ENCODE measurements at regions not wholly inside any gene's neighbourhood (a gene's known extent, or its start where the extent isn't known, plus 50 kb on each side); places are given as distances from the start of the nearest gene placed in this dataset.
"Not testable (repeated sequence)": the region's sequence is repeated elsewhere in the genome, so short reads cannot be mapped to it uniquely, and the experiment has no call there.

GRCh38 chr15:70379134-70379533, 281.4 kb upstream of the TLE3 start:
- Mint-ChIP-seq H3K4me1 (ENCODE audit: low read depth) (no peaks in the 10 kb centered on the region), H3K36me3 (ENCODE audit: low read depth) (no peaks in the 10 kb centered on the region), H3K9me3 (no peaks in the 10 kb centered on the region), H3K27ac (no peak overlapping the region), H3K4me3 (ENCODE audit: low read depth) (no peak overlapping the region), H3K27me3 (ENCODE audit: low read depth) (peaks cover 18% of the 10 kb centered on the region)
- intact Hi-C loops (cut with micrococcal nuclease) = no loop called here
- no peak for DNase-seq (ENCODE audit: low spot score)

- Mint-ChIP-seq H3K9me3 (no peaks in the 10 kb centered on the region), H3K27ac (no peak overlapping the region), H3K36me3 (ENCODE audit: low read depth) (no peaks in the 10 kb centered on the region), H3K4me1 (ENCODE audit: low read depth) (no peaks in the 10 kb centered on the region), H3K4me3 (ENCODE audit: low read depth) (no peak overlapping the region), H3K27me3 (ENCODE audit: low read depth) (peaks cover 20% of the 10 kb centered on the region)
- intact Hi-C loops (cut with micrococcal nuclease) = no loop called here
- DNase-seq (ENCODE audit: low spot score) = no peak
Observed at GRCh38 chr15:70378126-70379031, 280.7 kb upstream of the TLE3 start.

- H3K9me3 Mint-ChIP-seq = no peaks in the 10 kb centered on the region
- DNase-seq (ENCODE audit: low spot score) = no peak
- intact Hi-C loops (cut with micrococcal nuclease) = no loop called here
- peaks cover 27% of the 10 kb centered on the region for H3K27me3 Mint-ChIP-seq (ENCODE audit: low read depth)
- no peaks in the 10 kb centered on the region for H3K4me1 Mint-ChIP-seq (ENCODE audit: low read depth)
- H3K36me3 Mint-ChIP-seq (ENCODE audit: low read depth) = no peaks in the 10 kb centered on the region
- H3K4me3 Mint-ChIP-seq (ENCODE audit: low read depth) = no peak overlapping the region
- no peak overlapping the region for H3K27ac Mint-ChIP-seq
Observed at GRCh38 chr15:70376929-70377691, 279.4 kb upstream of the TLE3 start.

- Mint-ChIP-seq H3K4me3 (ENCODE audit: low read depth) (no peak overlapping the region), H3K27ac (no peak overlapping the region), H3K27me3 (ENCODE audit: low read depth) (peaks cover 32% of the 10 kb centered on the region), H3K4me1 (ENCODE audit: low read depth) (no peaks in the 10 kb centered on the region), H3K36me3 (ENCODE audit: low read depth) (no peaks in the 10 kb centered on the region), H3K9me3 (no peaks in the 10 kb centered on the region)
- DNase-seq (ENCODE audit: low spot score) = no peak
- intact Hi-C loops (cut with micrococcal nuclease) = no loop called here
Observed at GRCh38 chr15:70376031-70376928, 278.6 kb upstream of the TLE3 start.

- no peak overlapping the region for H3K27ac Mint-ChIP-seq
- no peak for DNase-seq (ENCODE audit: low spot score)
- H3K4me1 Mint-ChIP-seq (ENCODE audit: low read depth) = no peaks in the 10 kb centered on the region
- H3K9me3 Mint-ChIP-seq = no peaks in the 10 kb centered on the region
- H3K27me3 Mint-ChIP-seq (ENCODE audit: low read depth) = peaks cover 39% of the 10 kb centered on the region
- no peaks in the 10 kb centered on the region for H3K36me3 Mint-ChIP-seq (ENCODE audit: low read depth)
- intact Hi-C loops (cut with micrococcal nuclease) = no loop called here
- H3K4me3 Mint-ChIP-seq (ENCODE audit: low read depth) = no peak overlapping the region
Observed at GRCh38 chr15:70375586-70375985, 277.9 kb upstream of the TLE3 start.

- H3K27ac Mint-ChIP-seq = no peak overlapping the region
- H3K27me3 Mint-ChIP-seq (ENCODE audit: low read depth) = peaks cover 45% of the 10 kb centered on the region
- intact Hi-C loops (cut with micrococcal nuclease) = no loop called here
- H3K9me3 Mint-ChIP-seq = no peaks in the 10 kb centered on the region
- no peaks in the 10 kb centered on the region for H3K36me3 Mint-ChIP-seq (ENCODE audit: low read depth)
- no peak overlapping the region for H3K4me3 Mint-ChIP-seq (ENCODE audit: low read depth)
- no peaks in the 10 kb centered on the region for H3K4me1 Mint-ChIP-seq (ENCODE audit: low read depth)
- DNase-seq (ENCODE audit: low spot score) = no peak
Observed at GRCh38 chr15:70375006-70375431, 277.3 kb upstream of the TLE3 start.

GRCh38 chr15:70374096-70374495, 276.4 kb upstream of the TLE3 start:
- Mint-ChIP-seq H3K27me3 (ENCODE audit: low read depth) (peaks cover 50% of the 10 kb centered on the region), H3K4me3 (ENCODE audit: low read depth) (no peak overlapping the region), H3K27ac (no peak overlapping the region), H3K4me1 (ENCODE audit: low read depth) (no peaks in the 10 kb centered on the region), H3K36me3 (ENCODE audit: low read depth) (no peaks in the 10 kb centered on the region), H3K9me3 (no peaks in the 10 kb centered on the region)
- DNase-seq (ENCODE audit: low spot score) = no peak
- intact Hi-C loops (cut with micrococcal nuclease) = no loop called here

- not testable (repeated sequence) for DNase-seq (ENCODE audit: low spot score)
Observed at GRCh38 chr15:70373439-70373838, 275.7 kb upstream of the TLE3 start.

GRCh38 chr15:70367913-70368705, 270.4 kb upstream of the TLE3 start:
- peaks cover 68% of the 10 kb centered on the region for H3K27me3 Mint-ChIP-seq (ENCODE audit: low read depth)
- H3K36me3 Mint-ChIP-seq (ENCODE audit: low read depth); H3K27ac Mint-ChIP-seq; DNase-seq (ENCODE audit: low spot score); intact Hi-C loops (cut with micrococcal nuclease); H3K4me1 Mint-ChIP-seq (ENCODE audit: low read depth); H3K9me3 Mint-ChIP-seq; H3K4me3 Mint-ChIP-seq (ENCODE audit: low read depth): not testable (repeated sequence)

More at GRCh38 chr15:70373439-70373838, 275.7 kb upstream of the TLE3 start:
- H3K36me3 Mint-ChIP-seq (ENCODE audit: low read depth); H3K27ac Mint-ChIP-seq; H3K4me1 Mint-ChIP-seq (ENCODE audit: low read depth); H3K4me3 Mint-ChIP-seq (ENCODE audit: low read depth); H3K9me3 Mint-ChIP-seq; intact Hi-C loops (cut with micrococcal nuclease): not testable (repeated sequence)
- peaks cover 57% of the 10 kb centered on the region for H3K27me3 Mint-ChIP-seq (ENCODE audit: low read depth)

- H3K36me3 Mint-ChIP-seq (ENCODE audit: low read depth); H3K4me1 Mint-ChIP-seq (ENCODE audit: low read depth); intact Hi-C loops (cut with micrococcal nuclease); DNase-seq (ENCODE audit: low spot score); H3K9me3 Mint-ChIP-seq; H3K27ac Mint-ChIP-seq; H3K4me3 Mint-ChIP-seq (ENCODE audit: low read depth): not testable (repeated sequence)
- peaks cover 37% of the 10 kb centered on the region for H3K27me3 Mint-ChIP-seq (ENCODE audit: low read depth)
Observed at GRCh38 chr15:70364023-70364422, 266.3 kb upstream of the TLE3 start.

GRCh38 chr15:70362886-70363285, 265.2 kb upstream of the TLE3 start:
- Mint-ChIP-seq H3K4me3 (ENCODE audit: low read depth) (no peak overlapping the region), H3K36me3 (ENCODE audit: low read depth) (no peaks in the 10 kb centered on the region), H3K9me3 (no peaks in the 10 kb centered on the region), H3K27me3 (ENCODE audit: low read depth) (peaks cover 28% of the 10 kb centered on the region), H3K27ac (no peak overlapping the region), H3K4me1 (ENCODE audit: low read depth) (peaks cover 2% of the 10 kb centered on the region)
- intact Hi-C loops (cut with micrococcal nuclease) = no loop called here
- no peak for DNase-seq (ENCODE audit: low spot score)

GRCh38 chr15:70362350-70362749, 264.6 kb upstream of the TLE3 start:
- intact Hi-C loops (cut with micrococcal nuclease) = no loop called here
- H3K4me3 Mint-ChIP-seq (ENCODE audit: low read depth) = no peak overlapping the region
- H3K9me3 Mint-ChIP-seq = no peaks in the 10 kb centered on the region
- no peak overlapping the region for H3K27ac Mint-ChIP-seq
- H3K27me3 Mint-ChIP-seq (ENCODE audit: low read depth) = peaks cover 26% of the 10 kb centered on the region
- no peak for DNase-seq (ENCODE audit: low spot score)
- no peaks in the 10 kb centered on the region for H3K36me3 Mint-ChIP-seq (ENCODE audit: low read depth)
- peaks cover 2% of the 10 kb centered on the region for H3K4me1 Mint-ChIP-seq (ENCODE audit: low read depth)

All from activated T-helper 2 cell treated with anti-CD3 and anti-CD28 coated beads, Interferon-gamma antibody, Interleukin-2, Interleukin-4, amounts not matched to agents 10 μg/mL and 5 μg/mL and 100 μg/mL, durations not matched to agents 14 hours and 24 hours and 36 hours (primary cell).